Breast epithelium (tissue), 3 donors: ENCODE measurements at regions not wholly inside any gene's neighbourhood (a gene's known extent, or its start where the extent isn't known, plus 50 kb on each side); places are given as distances from the start of the nearest gene placed in this dataset.

ENCODE experiments used
- POLR2A ChIP-seq: fragments of 450-650 bp; IDR thresholded peaks from one replicate; pipeline ENCODE4 v1.6.1; 2016; ENCODE audit warnings: antibody characterized with exemption, mild to moderate bottlenecking, moderate library complexity
- TF ChIP-seq, protein P1 (sequence below), 3 donors: fragments of 450-650 bp; IDR thresholded peaks; one replicate each; pipeline ENCODE4 v1.5.1; 2016 to 2017; ENCODE audit warnings: antibody characterized with exemption in 3 of 3, mild to moderate bottlenecking in 3 of 3, moderate library complexity in 3 of 3

DNA sequence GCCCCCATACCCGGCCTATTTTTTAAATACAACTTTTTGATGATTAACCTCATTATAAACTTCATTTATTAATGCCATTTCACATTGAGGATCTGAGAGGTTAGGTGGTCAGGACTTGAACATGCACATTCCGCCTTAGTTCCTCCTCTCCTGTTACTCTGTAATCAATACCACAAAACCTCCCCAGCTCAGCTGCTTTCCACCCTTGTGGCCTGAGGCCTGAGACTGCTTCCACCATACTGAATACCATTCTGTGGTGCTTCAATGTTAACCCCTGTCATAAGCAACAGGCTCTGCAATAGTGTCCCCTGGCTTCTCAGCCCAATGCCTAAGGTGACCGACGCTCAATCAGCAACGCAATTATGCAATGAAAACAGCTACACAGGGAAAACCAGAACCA is 405.4 kb downstream of the ETS1 start:
- TF ChIP-seq, protein P1, sequence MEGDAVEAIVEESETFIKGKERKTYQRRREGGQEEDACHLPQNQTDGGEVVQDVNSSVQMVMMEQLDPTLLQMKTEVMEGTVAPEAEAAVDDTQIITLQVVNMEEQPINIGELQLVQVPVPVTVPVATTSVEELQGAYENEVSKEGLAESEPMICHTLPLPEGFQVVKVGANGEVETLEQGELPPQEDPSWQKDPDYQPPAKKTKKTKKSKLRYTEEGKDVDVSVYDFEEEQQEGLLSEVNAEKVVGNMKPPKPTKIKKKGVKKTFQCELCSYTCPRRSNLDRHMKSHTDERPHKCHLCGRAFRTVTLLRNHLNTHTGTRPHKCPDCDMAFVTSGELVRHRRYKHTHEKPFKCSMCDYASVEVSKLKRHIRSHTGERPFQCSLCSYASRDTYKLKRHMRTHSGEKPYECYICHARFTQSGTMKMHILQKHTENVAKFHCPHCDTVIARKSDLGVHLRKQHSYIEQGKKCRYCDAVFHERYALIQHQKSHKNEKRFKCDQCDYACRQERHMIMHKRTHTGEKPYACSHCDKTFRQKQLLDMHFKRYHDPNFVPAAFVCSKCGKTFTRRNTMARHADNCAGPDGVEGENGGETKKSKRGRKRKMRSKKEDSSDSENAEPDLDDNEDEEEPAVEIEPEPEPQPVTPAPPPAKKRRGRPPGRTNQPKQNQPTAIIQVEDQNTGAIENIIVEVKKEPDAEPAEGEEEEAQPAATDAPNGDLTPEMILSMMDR (IDR thresholded peaks at IDR 0.05) = no peak
- no peak for TF ChIP-seq POLR2A
